Keratinocyte (primary cell): ENCODE measurements at regions not wholly inside any gene's neighbourhood (a gene's known extent, or its start where the extent isn't known, plus 50 kb on each side); places are given as distances from the start of the nearest gene placed in this dataset.

Experiments
- DNase-seq: peaks from one replicate; pipeline ENCODE4 v3.0.0-alpha.2; 2011; ENCODE audit warnings: low read depth, missing footprints, low spot score
- FAIRE-seq: peaks from 2 replicates; lab custom pipeline; 2011; peaks lifted over from hg19 to GRCh38; lab: Jason Lieb, UNC
- H2AFZ ChIP-seq: 2 replicates; pipeline ENCODE4 v1.6.0; 2012; ENCODE audit warnings: low read length, control low read depth, inconsistent platforms; ENCODE audit not compliant: control insufficient read depth
- H3K27ac ChIP-seq: 2 replicates; pipeline ENCODE4 v1.5.1; 2011; ENCODE audit warnings: low read length; ENCODE audit not compliant: control insufficient read depth, insufficient read depth
- H3K27me3 ChIP-seq: 3 replicates; pipeline ENCODE4 v1.6.0; 2011; ENCODE audit warnings: low read length; ENCODE audit not compliant: control insufficient read depth, insufficient read depth; ENCODE audit errors: extremely low read depth
- H3K36me3 ChIP-seq, 2 experiments: 2 replicates in 1 of 2; 3 replicates in 1 of 2; pipeline ENCODE4 v1.5.1; 2011; ENCODE audit warnings: low read length in 2 of 2, mild to moderate bottlenecking in 1 of 2; ENCODE audit not compliant: control insufficient read depth in 2 of 2, insufficient read depth in 2 of 2; ENCODE audit errors: extremely low read depth in 1 of 2
- H3K4me1 ChIP-seq: 3 replicates; pipeline ENCODE4 v1.5.1; 2011; ENCODE audit warnings: low read length; ENCODE audit not compliant: control insufficient read depth, insufficient read depth; ENCODE audit errors: extremely low read depth
- H3K4me2 ChIP-seq: 3 replicates; pipeline ENCODE4 v1.6.0; 2011; ENCODE audit warnings: low read depth, low read length; ENCODE audit not compliant: control insufficient read depth, insufficient read depth; ENCODE audit errors: extremely low read depth
- H3K4me3 ChIP-seq, 3 experiments: fragments of 200-600 bp in 1 of 3; sonication (generic) in 1 of 3; 2 replicates in 2 of 3; 3 replicates in 1 of 3; pipeline ENCODE4 v1.5.1; 2011 to 2016; ENCODE audit warnings: low read length in 3 of 3, mild to moderate bottlenecking in 3 of 3, control low read depth in 2 of 3, inconsistent platforms in 1 of 3, low read depth in 1 of 3, mixed read lengths in 1 of 3, mixed run types in 1 of 3, moderate library complexity in 1 of 3; ENCODE audit not compliant: control insufficient read depth in 2 of 3, insufficient read depth in 2 of 3; ENCODE audit errors: extremely low read depth in 1 of 3
- H3K79me2 ChIP-seq: 2 replicates; pipeline ENCODE4 v1.6.0; 2012; ENCODE audit warnings: low read length; ENCODE audit not compliant: control insufficient read depth, insufficient read depth
- H3K9ac ChIP-seq: 3 replicates; pipeline ENCODE4 v1.6.0; 2011; ENCODE audit warnings: low read length; ENCODE audit not compliant: control insufficient read depth, insufficient read depth; ENCODE audit errors: extremely low read depth
- H3K9me1 ChIP-seq: 3 replicates; pipeline ENCODE4 v1.6.0; 2011; ENCODE audit warnings: low read length; ENCODE audit not compliant: control insufficient read depth, insufficient read depth; ENCODE audit errors: extremely low read depth
- H3K9me3 ChIP-seq: 2 replicates; pipeline ENCODE4 v1.5.1; 2012; ENCODE audit warnings: low read depth, low read length; ENCODE audit not compliant: control insufficient read depth
- H4K20me1 ChIP-seq: 3 replicates; pipeline ENCODE4 v1.6.0; 2011; ENCODE audit warnings: low read length; ENCODE audit not compliant: control insufficient read depth, insufficient read depth; ENCODE audit errors: extremely low read depth
- CTCF ChIP-seq, 3 experiments: IDR thresholded peaks in 1 of 3; conservative IDR thresholded peaks in 1 of 3; optimal IDR thresholded peaks in 1 of 3; 2 replicates in 2 of 3; 3 replicates in 1 of 3; pipeline versions ENCODE3 to v1.5.1; 2011; ENCODE audit warnings: low read length in 3 of 3, mild to moderate bottlenecking in 3 of 3, moderate library complexity in 2 of 3, control low read depth in 1 of 3, inconsistent platforms in 1 of 3; ENCODE audit not compliant: insufficient read depth in 2 of 3; ENCODE audit errors: extremely low read depth in 1 of 3
- EZH2 ChIP-seq: IDR thresholded peaks from one replicate; pipeline ENCODE4 v1.6.1; 2012; ENCODE audit warnings: inconsistent platforms, mild to moderate bottlenecking, low read length, moderate library complexity
- dilution Hi-C: fragments of 300-500 bp; cut with MboI; formaldehyde crosslinking; loops from one replicate; pipeline ENCODE4 v1.7.0; 2020; ENCODE audit warnings: low sequenced_read_pairs; ENCODE audit not compliant: extremely low pct_ligation_motif_present

- DNase-seq, result no peak
- no peaks in the 10 kb centered on the region for H3K79me2 ChIP-seq
- no peak overlapping the region for H2AFZ ChIP-seq
- no peaks in the 10 kb centered on the region for H3K9me3 ChIP-seq
- no peaks in the 10 kb centered on the region for H4K20me1 ChIP-seq
- TF ChIP-seq EZH2 (no peak), CTCF (optimal IDR thresholded peaks at IDR 0.05 in 1 of 3, IDR thresholded peaks at IDR 0.05 in 1 of 3, conservative IDR thresholded peaks at IDR 0.05 in 1 of 3; ENCODE audit: extremely low read depth in 1 of 3, insufficient read depth in 2 of 3, low read length in 3 of 3) (no peak)
- no peak overlapping the region for H3K4me3 ChIP-seq
- no peaks in the 10 kb centered on the region for H3K36me3 ChIP-seq
- H3K27me3 ChIP-seq, result peaks cover 25% of the 10 kb centered on the region
- peaks cover 12% of the 10 kb centered on the region for H3K4me1 ChIP-seq
- H3K9ac ChIP-seq, result no peak overlapping the region
- no peak overlapping the region for H3K4me2 ChIP-seq
- dilution Hi-C loops, result no loop called here
- no peak for FAIRE-seq
- no peaks in the 10 kb centered on the region for H3K9me1 ChIP-seq
- H3K27ac ChIP-seq, result no peak overlapping the region
Measured at GRCh38 chr7:84633-85020, 107.7 kb upstream of the FAM20C start.

- FAIRE-seq (no peak), DNase-seq (no peak)
- H3K4me2 ChIP-seq, result no peak overlapping the region
- dilution Hi-C loops, result no loop called here
- H3K4me3 ChIP-seq, result no peak overlapping the region
- H3K9me1 ChIP-seq, result no peaks in the 10 kb centered on the region
- peaks cover 24% of the 10 kb centered on the region for H3K27me3 ChIP-seq
- no peaks in the 10 kb centered on the region for H3K36me3 ChIP-seq
- H3K9me3 ChIP-seq, result no peaks in the 10 kb centered on the region
- H3K9ac ChIP-seq, result no peak overlapping the region
- no peaks in the 10 kb centered on the region for H4K20me1 ChIP-seq
- H3K27ac ChIP-seq, result no peak overlapping the region
- H3K4me1 ChIP-seq, result peaks cover 19% of the 10 kb centered on the region
- no peak overlapping the region for H2AFZ ChIP-seq
- TF ChIP-seq EZH2 (no peak), CTCF (optimal IDR thresholded peaks at IDR 0.05 in 1 of 3, IDR thresholded peaks at IDR 0.05 in 1 of 3, conservative IDR thresholded peaks at IDR 0.05 in 1 of 3; ENCODE audit: extremely low read depth in 1 of 3, insufficient read depth in 2 of 3, low read length in 3 of 3) (no peak)
- no peaks in the 10 kb centered on the region for H3K79me2 ChIP-seq
Measured at GRCh38 chr7:85074-85882, 107.1 kb upstream of the FAM20C start.
